ENCODE measurements at regions not wholly inside any gene's neighbourhood (a gene's known extent, or its start where the extent isn't known, plus 50 kb on each side); places are given as distances from the start of the nearest gene placed in this dataset.

DNA sequence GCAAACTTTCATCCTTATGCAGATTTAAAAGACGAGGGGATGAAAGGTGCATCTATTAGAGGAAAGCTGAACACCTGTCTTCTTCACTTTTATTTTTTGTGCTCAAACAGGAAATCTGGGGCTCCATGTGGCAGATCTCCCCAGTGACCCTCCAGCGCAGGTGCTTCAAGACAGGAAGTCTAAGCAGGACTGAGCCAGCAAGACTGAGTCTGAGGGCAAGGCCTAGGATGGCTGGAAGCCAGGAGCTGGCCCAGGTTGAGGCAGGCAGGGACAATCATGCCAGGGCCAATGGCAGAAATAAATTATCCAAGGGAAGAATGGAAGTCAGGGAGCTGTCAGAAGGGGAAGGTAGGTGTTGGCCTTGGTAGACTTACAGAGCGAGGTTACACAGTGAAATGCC, 101.1 kb upstream of the SPON1 start:
- TF ChIP-seq ZNF124 (CRISPR knock-in tag; IDR thresholded peaks at IDR 0.05), result no peak
- TF ChIP-seq, protein P1, sequence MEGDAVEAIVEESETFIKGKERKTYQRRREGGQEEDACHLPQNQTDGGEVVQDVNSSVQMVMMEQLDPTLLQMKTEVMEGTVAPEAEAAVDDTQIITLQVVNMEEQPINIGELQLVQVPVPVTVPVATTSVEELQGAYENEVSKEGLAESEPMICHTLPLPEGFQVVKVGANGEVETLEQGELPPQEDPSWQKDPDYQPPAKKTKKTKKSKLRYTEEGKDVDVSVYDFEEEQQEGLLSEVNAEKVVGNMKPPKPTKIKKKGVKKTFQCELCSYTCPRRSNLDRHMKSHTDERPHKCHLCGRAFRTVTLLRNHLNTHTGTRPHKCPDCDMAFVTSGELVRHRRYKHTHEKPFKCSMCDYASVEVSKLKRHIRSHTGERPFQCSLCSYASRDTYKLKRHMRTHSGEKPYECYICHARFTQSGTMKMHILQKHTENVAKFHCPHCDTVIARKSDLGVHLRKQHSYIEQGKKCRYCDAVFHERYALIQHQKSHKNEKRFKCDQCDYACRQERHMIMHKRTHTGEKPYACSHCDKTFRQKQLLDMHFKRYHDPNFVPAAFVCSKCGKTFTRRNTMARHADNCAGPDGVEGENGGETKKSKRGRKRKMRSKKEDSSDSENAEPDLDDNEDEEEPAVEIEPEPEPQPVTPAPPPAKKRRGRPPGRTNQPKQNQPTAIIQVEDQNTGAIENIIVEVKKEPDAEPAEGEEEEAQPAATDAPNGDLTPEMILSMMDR (CRISPR knock-in tag; IDR thresholded peaks at IDR 0.05), result no peak
- TF ChIP-seq RBM39 (IDR thresholded peaks at IDR 0.05; ENCODE audit: low read depth, low read length, poor library complexity, severe bottlenecking), result no peak
- no peak for TF ChIP-seq KLF13 (CRISPR knock-in tag; IDR thresholded peaks at IDR 0.05)
- TF ChIP-seq, protein P2, sequence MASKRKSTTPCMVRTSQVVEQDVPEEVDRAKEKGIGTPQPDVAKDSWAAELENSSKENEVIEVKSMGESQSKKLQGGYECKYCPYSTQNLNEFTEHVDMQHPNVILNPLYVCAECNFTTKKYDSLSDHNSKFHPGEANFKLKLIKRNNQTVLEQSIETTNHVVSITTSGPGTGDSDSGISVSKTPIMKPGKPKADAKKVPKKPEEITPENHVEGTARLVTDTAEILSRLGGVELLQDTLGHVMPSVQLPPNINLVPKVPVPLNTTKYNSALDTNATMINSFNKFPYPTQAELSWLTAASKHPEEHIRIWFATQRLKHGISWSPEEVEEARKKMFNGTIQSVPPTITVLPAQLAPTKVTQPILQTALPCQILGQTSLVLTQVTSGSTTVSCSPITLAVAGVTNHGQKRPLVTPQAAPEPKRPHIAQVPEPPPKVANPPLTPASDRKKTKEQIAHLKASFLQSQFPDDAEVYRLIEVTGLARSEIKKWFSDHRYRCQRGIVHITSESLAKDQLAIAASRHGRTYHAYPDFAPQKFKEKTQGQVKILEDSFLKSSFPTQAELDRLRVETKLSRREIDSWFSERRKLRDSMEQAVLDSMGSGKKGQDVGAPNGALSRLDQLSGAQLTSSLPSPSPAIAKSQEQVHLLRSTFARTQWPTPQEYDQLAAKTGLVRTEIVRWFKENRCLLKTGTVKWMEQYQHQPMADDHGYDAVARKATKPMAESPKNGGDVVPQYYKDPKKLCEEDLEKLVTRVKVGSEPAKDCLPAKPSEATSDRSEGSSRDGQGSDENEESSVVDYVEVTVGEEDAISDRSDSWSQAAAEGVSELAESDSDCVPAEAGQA (IDR thresholded peaks at IDR 0.05; ENCODE audit: low read depth), result no peak
- TF ChIP-seq, protein P2 (CRISPR knock-in tag; IDR thresholded peaks at IDR 0.05; ENCODE audit: borderline replicate concordance), result no peak
- TF ChIP-seq POLR2A (IDR thresholded peaks at IDR 0.05; ENCODE audit: insufficient read depth in 1 of 2, low read depth in 2 of 2, low read length in 2 of 2), result no peak
- no peak for TF ChIP-seq ESRRA (CRISPR knock-in tag; IDR thresholded peaks at IDR 0.05; ENCODE audit: low read depth)
- TF ChIP-seq NFYB (CRISPR knock-in tag; IDR thresholded peaks at IDR 0.05), result no peak
- no peak for TF ChIP-seq BHLHE40 (IDR thresholded peaks at IDR 0.05; ENCODE audit: low read length)
